GF-D8 (cell line): ENCODE measurements at regions not wholly inside any gene's neighbourhood (a gene's known extent, or its start where the extent isn't known, plus 50 kb on each side); places are given as distances from the start of the nearest gene placed in this dataset.
"Not testable (repeated sequence)": the region's sequence is repeated elsewhere in the genome, so short reads cannot be mapped to it uniquely, and the experiment has no call there.

Experiments
- DNase-seq: peaks from one replicate; lab custom pipeline; 2025; lab: John Stamatoyannopoulos, UW

DNA sequence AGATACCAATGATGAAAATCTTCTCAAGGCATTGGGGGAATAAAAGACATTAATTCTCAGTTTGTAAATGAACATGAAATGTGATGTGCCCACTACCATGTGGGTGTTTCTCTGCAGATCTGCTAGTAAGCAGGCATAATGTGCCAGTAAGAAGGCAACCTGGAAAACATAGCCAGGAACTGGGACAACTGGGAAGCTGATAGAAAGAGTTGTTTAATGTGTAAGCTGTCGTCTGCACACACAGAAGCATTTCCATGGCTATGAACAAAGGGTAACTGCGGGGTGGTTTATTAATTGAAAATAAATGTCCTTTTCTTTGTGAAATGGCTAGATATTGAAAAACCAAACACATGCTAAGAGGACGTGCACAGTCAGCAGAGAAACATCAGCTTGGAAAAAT lies 52.0 kb downstream of the ZC3H11B start:
- no peak for DNase-seq

DNA sequence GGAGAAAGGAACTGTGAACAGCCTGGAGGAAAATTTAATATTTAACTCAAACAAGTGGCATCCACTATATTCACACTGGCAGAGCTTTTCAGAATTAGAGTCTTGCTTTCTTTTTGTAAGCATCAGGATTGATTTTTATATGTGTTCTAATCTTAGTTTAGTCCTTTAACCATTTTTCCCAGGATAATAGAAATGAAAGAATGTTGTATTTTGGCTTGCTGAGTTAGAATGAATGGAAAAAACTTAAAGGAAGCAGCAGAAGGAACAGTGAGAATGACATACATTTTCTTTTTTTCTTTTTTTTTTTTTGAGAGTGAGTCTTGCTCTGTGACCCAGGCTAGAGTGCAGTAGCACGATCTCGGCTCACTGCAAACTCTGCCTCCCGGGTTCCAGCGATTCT lies 53.0 kb downstream of the ZC3H11B start:
- DNase-seq: no peak

DNA sequence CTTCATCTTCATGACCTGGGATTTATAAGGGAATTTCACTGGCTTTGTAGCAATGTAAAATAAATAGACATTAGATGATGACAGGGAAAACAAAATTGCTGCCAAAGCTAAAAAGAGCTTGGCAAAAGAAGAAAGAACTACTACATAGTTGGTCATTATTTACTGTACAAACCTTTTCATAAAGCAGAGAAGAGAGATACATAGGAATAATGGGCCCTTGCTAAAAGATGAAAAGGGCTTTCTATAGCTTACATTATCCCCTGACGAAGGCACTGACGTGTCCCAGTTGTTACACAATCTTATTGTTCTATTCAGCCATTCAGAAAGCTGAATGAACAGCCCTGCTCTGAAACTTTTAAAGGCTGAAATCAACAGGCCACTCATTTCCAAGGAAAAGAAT lies 57.1 kb downstream of the ZC3H11B start:
- DNase-seq: no peak

DNA sequence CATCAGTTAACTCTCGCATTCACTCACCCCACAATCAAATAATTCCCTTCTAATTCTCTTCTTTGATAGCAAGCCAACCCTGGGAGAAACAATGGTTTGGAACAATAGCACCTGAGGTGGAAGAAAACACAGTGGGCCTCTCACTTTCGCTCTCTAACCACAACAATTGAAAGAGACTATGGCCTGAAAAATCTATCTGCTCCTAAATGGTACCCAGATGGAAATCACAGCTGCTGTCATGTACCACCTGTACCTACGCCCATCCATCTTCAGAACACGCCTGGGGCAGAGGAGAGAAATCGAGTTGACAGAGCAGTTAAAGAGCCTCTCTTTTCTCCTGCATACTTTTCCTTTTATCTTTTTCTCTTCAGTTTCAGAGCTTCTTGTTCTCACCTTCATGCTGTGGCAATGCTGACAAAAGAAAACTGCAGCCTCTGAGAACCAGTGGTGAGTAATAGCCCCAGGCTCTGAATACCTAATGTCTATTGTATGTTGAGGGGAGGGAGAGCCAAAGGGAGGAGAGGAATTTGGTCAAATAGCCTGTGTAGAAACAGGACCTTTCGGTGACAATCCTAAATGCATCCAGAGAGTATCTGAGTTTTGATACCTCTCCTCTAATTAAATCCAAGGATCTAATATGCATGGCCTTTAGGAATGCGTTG lies 57.7 kb downstream of the ZC3H11B start:
- DNase-seq: no peak

DNA sequence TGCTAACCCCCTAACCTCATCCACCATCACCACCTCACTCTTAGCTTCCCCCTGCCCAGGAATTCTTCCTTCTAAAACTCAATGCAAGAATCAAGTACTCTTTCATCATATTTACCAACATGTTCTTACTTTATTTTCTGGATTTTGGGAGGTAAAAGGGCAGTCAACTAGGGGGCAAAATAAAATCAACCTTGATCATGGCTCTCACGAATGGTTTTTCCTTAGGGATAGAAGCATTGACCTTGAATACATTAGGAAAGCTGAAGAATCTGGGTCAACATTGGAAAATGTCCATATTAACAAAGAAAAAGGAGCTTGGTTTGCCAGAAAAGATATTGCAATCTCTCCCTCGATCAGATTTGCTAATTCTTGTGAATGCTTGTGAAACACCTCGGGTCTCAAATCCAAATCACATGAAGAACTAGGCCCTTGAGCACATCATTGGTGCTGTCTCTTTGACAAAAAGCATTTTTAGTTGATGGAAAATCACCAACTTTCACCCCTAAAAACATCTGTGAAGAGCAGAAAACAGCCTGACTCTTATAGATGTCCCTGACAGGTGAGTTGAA lies 58.9 kb downstream of the ZC3H11B start:
- DNase-seq: no peak

DNA sequence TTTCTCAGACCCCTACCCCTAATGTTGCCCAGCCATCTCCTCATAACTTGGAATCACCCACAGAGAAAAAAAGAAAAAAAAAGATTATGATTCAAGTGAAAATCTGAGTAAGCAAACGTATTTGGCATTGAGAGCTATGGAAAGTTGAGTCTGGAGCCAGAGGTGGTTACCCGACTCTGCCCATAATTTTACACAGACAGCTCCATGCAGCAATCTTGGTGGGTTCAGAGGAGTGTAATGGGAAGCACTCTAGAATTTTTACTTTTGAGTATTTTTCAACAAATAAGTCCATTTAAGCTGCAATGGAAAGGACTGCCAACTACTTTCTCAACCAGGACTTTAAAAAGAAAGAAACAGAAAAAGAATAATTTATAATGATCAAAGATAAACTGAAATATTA lies 62.7 kb downstream of the ZC3H11B start:
- DNase-seq: no peak

DNA sequence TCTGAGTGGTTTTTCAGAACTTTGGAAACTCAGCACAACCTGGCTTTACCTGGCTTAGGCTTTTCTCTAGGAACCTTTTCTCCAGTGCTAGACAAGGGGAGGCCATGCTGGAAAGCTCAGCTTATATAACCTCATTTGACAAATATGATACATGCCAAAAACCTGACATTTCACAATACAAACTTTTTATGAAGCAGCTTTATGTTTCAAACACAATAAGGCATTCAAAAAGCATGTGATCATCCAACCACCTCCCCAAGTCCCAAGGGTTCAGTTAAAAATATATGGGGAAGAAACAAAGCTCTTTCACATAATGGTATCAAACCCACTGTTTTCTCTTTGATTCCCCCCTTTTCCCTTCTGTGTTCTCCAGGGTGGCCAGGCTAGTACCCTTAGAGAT lies 63.7 kb downstream of the ZC3H11B start:
- DNase-seq: no peak

DNA sequence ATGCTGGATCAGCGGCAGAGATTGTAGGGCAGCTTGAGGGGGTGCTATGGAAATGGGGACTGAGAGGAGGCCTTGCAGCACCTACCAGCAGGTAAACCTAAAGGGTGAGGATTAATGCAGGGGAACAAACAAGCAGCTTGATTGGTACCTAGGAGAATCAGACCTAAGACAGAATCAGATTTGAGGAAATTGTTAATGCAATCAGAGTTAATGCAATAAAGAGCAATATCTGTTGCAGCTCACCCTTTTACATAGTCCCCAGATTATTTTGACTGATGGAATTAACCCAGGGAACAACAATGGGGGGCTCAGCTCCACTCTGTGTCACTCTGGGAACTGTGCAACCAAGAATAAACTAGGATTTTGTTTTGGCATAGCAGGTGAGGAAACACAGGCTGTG lies 64.5 kb downstream of the ZC3H11B start:
- no peak for DNase-seq

DNA sequence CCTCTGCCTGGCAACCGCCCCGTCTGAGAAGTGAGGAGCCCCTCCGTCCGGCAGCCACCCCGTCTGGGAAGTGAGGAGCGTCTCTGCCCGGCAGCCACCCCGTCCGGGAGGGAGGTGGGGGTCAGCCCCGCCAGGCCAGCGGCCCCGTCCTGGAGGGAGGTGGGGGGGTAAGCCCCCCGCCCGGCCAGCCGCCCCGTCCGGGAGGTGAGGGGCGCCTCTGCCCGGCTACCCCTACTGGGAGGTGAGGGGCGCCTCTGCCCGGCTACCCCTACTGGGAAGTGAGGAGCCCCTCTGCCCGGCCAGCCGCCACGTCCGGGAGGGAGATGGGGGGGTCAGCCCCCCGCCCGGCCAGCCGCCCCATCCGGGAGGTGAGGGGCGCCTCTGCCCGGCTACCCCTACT lies 67.1 kb downstream of the ZC3H11B start:
- not testable (repeated sequence) for DNase-seq

DNA sequence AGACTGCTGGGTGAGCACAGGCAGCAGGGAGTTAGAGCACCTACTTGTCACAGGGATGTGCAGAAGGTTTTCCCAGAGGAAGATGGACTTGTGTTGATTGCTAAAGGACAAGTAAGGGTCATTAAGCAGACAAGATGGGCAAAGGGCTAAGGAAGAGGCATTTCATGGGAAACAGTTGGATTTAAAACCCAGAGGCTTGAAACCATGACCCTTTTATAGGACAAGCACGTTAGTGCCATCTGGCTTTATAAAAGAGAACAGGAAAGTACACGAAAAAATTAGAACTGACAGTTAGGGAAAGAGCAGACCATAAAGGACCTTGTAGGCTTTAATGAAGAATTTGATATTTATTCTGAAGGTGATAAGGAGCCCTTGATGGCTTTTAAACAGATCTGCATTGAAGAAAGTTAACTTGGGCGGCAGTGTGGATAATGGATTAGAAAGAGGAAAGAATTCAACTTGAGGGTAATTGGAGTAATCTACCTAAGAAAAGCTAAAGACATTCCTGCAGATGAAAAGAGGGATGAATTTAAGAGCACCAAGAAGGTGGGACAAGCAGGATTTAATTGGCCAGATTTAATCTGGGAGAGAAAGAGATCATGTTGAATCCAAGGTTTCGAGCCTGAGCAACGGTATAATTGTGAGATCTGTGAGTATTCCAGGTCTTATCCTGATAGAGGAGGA lies 68.6 kb downstream of the ZC3H11B start:
- DNase-seq: no peak

DNA sequence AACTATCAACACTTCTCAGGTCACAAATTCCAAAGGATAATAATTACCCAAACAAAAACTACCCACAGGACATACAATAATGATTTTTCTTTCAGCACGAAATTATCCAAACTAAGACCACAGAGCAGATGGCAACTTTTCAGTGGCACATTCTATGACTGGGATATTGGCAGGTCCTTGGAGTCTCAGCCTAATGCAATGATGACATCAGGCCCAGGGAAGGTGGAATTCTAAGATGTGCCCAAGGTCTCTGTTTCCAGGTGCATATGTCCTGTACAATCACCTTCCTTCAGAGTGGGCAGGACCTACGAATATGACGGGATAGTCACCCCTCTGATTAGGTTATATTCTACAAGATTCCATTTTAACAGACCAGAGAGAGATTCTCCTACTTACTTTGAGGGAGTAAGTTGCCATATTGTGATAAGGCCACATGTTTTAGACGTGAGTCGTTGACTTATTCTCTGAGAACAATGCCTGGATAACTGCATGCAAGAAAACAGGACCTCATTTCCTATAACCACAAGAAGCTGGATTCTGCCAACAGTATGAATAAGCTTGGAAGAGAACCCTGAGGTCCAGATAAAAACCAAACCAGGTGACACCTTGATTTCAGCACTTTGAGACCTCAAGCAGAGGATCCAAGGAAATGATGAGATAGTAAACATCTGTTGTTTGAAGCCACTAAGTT lies 69.9 kb downstream of the ZC3H11B start:
- no peak for DNase-seq

DNA sequence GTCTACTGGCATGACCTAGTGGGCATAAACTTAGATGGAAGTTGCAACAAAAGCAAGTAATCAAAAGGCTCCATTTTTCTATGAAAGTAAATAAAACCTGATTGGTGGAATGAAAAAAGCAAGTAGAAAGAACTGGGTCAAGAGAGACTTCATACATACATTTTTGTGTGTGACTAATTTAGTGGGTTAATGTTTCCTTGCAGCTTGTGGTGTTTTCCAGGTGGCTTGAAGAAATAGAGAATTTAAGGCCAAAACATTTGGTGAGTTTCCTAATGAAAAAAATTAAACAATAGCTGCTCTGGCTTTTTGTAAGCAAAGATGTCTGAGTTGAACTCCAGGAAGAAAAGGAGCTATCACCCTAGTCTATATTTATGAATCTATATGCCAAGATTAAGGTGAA lies 71.0 kb downstream of the ZC3H11B start:
- DNase-seq: no peak

DNA sequence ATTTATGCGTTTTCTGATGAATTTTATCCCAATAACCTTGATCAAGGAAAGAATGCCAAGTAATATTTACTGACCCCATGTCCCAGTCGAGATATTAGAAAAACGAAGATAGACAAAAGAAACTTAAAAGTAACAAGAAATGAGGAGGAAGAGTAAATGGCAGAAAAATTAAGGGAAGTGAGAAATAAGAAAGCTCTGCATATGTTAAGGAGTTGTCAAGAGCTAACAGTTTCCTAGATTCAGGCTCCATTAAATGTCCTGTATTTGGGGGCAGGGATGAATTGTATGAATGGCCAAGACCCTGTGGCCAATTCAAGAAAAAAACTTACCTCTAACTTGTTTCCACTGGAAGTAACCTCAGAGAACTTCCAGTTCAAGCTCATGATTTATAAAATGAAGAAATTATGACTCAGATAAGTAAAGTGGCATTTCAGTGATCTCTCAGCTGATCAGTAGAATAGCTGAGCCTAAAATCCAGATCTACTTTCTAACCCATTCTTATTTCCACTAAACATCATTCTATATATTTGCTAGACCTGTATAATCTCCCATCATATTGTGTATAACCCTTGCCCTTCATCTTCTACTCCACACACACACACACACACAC lies 73.2 kb downstream of the ZC3H11B start:
- DNase-seq: no peak

DNA sequence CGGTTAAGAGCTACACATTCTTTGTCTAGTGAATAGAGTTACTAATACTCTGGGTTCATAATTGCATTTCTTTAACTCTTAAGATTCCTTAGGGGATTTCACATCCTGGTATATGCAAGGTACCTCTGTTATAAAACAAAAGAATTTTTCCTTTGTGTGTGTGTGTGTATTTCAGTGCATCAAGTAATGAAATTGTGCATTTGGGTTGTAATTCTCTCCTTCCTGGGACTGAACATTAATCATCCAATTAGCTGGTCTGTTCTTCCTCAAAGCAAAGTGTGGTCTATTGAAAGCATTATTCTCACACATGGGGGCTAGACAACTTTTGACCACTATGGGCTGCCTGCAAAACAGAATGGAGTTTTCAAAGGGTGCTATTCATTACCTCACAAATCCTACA lies 74.0 kb downstream of the ZC3H11B start:
- DNase-seq: no peak

DNA sequence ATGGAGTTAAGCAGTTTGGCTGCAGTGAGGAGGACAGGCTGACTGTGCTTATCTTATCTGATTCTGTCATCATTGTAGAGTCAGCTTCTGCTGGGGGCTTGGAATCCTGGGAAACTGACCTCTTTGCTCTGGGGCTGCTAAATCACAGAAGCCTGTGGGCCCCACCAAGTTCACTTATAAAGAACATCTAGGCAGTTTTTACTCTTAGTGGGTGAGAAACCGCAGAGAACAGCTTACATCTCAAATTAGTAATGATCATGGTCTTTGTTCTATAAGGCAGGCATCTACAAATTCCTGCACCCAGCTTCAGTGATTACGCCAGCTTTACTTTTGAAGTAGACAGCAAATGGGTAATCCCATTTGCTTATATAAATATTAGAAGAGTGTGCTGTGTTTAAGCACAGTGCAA lies 75.7 kb downstream of the ZC3H11B start:
- DNase-seq: no peak

DNA sequence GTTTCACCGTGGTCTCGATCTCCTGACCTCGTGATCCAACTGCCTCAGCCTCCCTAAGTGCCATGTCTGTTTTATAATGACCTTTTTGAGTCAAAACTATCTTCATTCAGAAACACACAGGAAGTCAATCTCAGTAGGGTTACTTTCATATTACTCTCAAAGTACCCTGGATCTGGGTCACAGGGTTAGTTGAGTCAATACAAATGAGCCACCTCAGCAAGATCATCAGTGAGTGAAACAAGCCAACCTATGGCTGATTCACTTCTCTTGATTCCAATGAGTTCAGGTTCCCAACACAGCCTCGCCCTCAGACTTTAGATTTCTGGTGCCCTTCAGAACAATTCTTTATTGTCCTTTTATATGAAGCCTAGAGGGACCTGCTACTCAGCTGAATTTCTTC lies 76.9 kb downstream of the ZC3H11B start:
- no peak for DNase-seq

DNA sequence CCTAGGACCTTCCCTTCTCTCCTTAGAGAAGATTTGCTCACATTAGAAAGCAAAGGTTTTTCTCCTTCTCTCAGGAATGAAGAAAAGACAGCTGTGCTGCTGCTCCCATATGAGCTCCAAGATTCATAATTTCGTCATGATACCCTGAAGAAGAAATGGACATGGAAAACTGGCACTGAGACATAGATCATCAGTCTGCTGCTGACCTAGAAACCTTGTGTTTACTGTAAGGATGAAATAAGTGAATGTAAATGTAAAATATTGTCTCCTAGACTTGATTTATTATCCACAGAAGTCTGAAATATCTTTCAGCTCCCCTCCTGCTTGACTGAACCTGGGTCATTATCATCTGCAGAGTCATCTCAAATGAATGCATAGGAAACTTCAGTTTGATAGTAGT lies 77.9 kb downstream of the ZC3H11B start:
- DNase-seq: no peak

DNA sequence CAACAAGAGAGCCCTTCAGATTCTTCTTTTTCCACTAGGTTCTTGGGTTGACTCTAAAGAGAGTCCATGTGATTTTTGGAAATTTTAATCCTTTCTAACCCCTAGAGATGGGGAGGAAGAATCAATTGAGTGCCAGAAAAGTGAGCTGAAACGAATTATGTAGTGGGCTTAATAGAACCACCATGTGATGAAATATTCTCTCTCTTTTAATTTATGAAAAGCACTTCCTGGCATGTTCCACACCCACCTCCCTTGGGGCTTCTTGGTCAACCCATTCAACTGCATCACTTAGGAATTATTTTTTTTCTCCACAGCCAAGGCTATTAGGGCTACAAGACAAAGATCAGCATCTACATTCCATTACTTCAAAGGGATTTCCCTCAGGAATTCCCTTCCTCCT lies 79.6 kb downstream of the ZC3H11B start:
- DNase-seq: no peak

DNA sequence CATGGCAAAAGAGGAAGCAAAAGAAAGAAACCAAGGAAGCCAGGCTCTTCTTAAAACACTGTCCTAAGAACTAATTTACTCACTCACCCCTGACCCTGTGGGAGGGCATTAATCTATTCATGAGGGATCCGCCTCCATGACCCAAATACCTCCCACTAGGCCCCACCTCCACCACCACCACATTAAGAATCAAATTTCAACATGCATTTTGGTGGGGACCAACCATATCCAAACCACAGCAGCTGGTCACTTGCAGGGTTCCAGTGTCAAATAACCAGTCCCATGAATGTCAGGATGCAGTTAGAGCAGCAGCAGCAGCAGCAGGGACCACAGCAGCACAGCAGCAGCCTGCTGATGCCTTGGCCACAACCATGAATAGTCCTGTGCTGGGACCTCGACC lies 83.8 kb downstream of the ZC3H11B start:
- DNase-seq: no peak

DNA sequence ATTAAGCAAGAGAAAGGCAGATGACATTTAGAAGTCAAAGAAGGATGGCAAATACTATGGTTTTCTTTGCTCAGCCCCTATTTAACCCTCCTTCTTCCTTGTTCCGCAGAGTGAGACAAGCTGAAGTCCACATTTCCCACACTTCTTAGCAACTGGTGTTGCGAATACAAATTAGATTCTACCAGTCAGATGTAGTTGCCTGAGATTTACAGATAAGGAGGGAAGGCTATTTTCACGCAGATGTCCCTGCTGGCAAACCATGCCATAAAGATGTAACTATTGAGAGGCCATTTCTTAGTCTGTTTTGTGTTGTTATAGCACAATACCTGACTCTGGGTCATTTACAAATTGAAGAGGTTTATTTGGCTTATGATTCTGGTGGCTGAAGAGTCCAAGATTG lies 84.3 kb downstream of the ZC3H11B start:
- no peak for DNase-seq

DNA sequence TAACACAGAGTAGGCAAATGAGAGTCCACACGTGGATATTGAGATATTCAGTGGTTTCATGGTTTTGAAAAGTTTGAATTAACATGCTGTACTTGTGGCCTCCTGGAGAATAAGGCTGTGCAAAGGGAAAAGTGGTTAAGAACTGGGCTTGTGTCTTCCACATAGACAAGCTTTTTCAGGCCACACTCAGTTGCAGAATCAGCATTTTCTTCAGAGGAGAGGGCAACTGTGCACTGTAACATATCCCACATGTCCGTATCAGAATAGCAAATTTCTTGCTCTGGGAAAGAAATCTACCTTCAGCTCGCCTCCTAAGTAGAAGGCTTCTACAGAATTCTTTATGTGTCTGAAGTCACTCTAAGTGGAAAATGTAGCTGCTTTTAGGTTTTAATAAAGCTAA lies 84.9 kb downstream of the ZC3H11B start:
- DNase-seq: no peak

DNA sequence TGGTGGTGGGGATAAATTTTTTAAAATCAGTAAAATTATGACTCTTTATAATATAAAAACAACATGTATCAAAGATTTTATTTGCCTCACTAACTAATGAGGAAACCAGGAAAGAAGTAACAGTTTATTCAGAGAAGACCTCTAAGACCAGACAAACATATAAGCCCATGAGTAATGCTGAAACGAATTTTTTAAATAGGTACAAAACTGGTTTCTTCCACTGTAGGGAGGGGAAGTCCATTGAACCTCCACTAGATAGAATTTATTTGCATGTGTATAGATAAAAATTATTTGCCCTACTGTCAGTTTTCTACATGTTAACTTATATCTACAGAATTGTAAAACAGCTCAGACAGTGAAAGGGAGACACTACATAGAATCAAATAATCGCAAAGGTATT lies 86.8 kb downstream of the ZC3H11B start:
- DNase-seq: no peak

DNA sequence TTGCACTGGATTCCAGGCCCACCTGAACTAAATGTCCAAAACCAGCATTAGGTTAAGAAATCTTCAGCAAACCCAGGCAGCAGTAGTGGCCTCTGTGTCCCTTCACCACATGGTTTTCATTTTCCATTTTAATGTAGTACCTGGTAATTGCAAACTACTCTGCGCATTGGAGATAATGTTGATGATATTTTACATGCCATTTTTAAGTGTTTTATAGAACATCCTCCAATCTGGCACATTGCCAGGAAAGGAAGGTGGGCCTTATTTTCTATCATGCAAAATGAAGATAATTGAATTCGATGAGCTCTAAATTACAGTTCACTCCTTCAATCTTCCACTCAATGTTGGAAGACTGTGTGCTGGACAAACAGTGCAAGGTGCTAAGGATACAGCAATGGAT lies 89.5 kb downstream of the ZC3H11B start:
- DNase-seq: no peak
